ENCODE measurements at regions not wholly inside any gene's neighbourhood (a gene's known extent, or its start where the extent isn't known, plus 50 kb on each side); places are given as distances from the start of the nearest gene placed in this dataset.

DNA sequence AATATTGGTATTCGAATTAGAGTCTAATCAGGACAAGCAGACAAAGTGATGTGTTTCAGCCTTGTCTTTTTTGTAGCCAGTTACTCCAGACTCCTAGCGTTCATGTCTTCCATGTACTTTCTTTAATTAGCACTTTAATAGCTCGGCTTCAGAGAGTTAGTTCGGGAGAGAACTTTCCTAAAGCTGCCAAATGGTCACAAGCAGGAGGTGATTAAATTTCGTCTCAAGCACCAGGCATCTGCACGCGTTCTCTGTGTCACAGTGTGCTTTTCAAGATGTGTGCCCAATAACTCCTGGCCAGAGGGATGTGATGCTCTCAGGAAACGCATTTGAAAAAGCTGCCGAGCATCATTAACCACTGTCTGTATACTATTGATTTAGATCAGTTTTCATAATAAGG, 790.8 kb downstream of the SOCS6 start:
- no peaks in the 10 kb centered on the region for H3K27me3 ChIP-seq
- WGBS, 2 donors = 56 to 65% methylated on average over 9 of the region's 9 CpGs
- H3K9me3 ChIP-seq = no peaks in the 10 kb centered on the region
- H3K36me3 ChIP-seq = no peaks in the 10 kb centered on the region
- H3K27ac ChIP-seq = no peak overlapping the region
- H3K4me1 ChIP-seq = no peaks in the 10 kb centered on the region
- no peak for DNase-seq (ENCODE audit: low spot score in 2 of 2)
- no peak overlapping the region for H3K4me3 ChIP-seq
- TF ChIP-seq POLR2A (IDR thresholded peaks at IDR 0.05) = no peak
- TF ChIP-seq EP300 (IDR thresholded peaks at IDR 0.05) = no peak
- TF ChIP-seq, protein P1, sequence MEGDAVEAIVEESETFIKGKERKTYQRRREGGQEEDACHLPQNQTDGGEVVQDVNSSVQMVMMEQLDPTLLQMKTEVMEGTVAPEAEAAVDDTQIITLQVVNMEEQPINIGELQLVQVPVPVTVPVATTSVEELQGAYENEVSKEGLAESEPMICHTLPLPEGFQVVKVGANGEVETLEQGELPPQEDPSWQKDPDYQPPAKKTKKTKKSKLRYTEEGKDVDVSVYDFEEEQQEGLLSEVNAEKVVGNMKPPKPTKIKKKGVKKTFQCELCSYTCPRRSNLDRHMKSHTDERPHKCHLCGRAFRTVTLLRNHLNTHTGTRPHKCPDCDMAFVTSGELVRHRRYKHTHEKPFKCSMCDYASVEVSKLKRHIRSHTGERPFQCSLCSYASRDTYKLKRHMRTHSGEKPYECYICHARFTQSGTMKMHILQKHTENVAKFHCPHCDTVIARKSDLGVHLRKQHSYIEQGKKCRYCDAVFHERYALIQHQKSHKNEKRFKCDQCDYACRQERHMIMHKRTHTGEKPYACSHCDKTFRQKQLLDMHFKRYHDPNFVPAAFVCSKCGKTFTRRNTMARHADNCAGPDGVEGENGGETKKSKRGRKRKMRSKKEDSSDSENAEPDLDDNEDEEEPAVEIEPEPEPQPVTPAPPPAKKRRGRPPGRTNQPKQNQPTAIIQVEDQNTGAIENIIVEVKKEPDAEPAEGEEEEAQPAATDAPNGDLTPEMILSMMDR (IDR thresholded peaks at IDR 0.05) = no peak

DNA sequence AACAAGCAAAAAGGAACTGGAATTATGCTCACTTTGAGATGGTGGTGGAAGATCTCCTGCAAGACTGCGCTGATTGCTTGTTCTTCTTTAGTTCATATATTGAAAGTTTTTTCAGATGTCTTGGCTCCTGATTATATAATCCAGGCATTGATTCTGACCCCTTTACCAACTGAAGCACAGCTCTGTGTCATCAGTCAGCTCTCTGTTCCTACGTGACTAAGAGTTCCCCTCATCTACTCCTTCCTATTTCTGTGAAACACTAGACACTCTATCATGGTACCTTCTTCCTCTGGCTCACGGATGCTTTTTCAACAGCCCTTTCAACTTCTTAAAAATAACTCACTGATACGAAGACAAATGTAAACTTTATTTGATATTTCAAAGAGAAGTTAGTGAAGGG, 788.6 kb downstream of the SOCS6 start:
- TF ChIP-seq EP300 (IDR thresholded peaks at IDR 0.05) = no peak
- TF ChIP-seq, protein P1 (IDR thresholded peaks at IDR 0.05) = no peak
- no peak for TF ChIP-seq POLR2A (IDR thresholded peaks at IDR 0.05)
- Histone ChIP-seq H3K27ac (no peak overlapping the region), H3K4me3 (no peak overlapping the region), H3K36me3 (no peaks in the 10 kb centered on the region), H3K27me3 (no peaks in the 10 kb centered on the region), H3K4me1 (no peaks in the 10 kb centered on the region), H3K9me3 (no peaks in the 10 kb centered on the region)
- whole genome bisulfite sequencing, 2 donors = 42 to 48% methylated on average over 4 of the region's 4 CpGs
- DNase-seq (ENCODE audit: low spot score in 2 of 2) = no peak

DNA sequence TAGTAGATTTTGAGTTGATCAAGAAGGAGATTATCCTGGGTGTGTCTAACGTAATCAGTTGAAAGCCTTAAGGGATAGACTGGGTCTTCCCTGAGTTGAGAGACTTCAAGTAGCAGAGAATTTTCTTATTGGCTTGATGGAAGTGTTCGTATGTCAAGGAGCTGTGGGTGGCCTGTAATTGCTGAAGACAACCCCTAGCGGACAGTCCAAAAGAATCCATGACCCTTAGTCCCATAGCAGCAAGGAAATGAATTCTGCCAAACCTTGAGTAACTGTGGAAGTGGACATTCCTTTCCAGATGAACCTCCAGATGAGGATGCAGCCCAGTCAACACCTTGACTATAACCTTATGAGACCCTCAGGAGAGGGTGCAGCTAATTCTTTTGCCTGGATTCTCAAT, 786.3 kb downstream of the SOCS6 start:
- H3K9me3 ChIP-seq = no peaks in the 10 kb centered on the region
- no peaks in the 10 kb centered on the region for H3K36me3 ChIP-seq
- TF ChIP-seq POLR2A (IDR thresholded peaks at IDR 0.05) = no peak
- TF ChIP-seq, protein P1 (IDR thresholded peaks at IDR 0.05) = no peak
- TF ChIP-seq EP300 (IDR thresholded peaks at IDR 0.05) = no peak
- no peak for DNase-seq (ENCODE audit: low spot score in 2 of 2)
- H3K4me3 ChIP-seq = no peak overlapping the region
- H3K27ac ChIP-seq = no peak overlapping the region
- no peaks in the 10 kb centered on the region for H3K4me1 ChIP-seq
- H3K27me3 ChIP-seq = no peaks in the 10 kb centered on the region
- 60 to 72% methylated on average over 3 of the region's 3 CpGs for WGBS, 2 donors

DNA sequence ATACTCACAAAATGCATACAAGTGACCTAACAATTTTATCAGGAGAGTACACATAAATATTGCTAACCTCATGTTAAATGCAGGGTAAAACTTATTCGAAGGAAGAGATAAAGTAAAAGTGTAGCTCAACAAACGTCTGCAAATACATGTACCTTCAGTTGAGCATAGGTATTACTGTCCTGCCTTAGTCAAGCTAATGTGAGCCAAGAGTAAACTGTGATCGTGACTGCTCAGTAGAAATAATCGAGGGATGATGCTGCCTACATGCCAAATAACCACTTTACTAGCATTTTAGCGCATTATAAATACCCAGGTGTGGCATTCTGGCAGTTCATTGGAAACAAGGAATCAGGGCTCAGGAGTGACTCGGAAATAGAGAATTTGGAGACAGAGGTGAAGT, 779.5 kb downstream of the SOCS6 start:
- Histone ChIP-seq H3K4me3 (no peak overlapping the region), H3K27me3 (no peaks in the 10 kb centered on the region), H3K27ac (no peak overlapping the region), H3K36me3 (no peaks in the 10 kb centered on the region), H3K4me1 (no peaks in the 10 kb centered on the region), H3K9me3 (no peaks in the 10 kb centered on the region)
- no peak for DNase-seq (ENCODE audit: low spot score in 2 of 2)
- TF ChIP-seq, protein P1 (IDR thresholded peaks at IDR 0.05) = no peak
- no peak for TF ChIP-seq EP300 (IDR thresholded peaks at IDR 0.05)
- TF ChIP-seq POLR2A (IDR thresholded peaks at IDR 0.05) = no peak
- WGBS, 2 donors = 70 to 75% methylated on average over 6 of the region's 6 CpGs

DNA sequence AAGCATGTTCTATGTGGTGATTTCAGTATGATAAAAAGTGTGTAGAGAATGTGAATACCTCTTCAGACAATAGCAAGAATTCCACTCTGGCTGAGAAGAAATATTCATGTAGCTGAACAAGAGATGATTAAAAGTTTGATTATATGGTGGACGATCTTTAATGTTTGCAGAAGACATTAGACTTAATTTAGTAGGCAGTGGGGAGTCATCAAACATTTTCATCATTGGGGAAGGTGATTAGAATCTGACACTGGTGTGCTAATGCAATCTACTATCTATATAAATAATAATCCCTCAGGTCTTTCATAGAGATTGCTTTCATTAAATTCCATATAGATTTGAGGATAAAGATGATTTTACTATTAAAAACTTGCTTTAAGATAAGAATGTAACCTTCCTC, 761.0 kb downstream of the SOCS6 start:
- Histone ChIP-seq H3K4me1 (no peaks in the 10 kb centered on the region), H3K36me3 (no peaks in the 10 kb centered on the region), H3K4me3 (no peak overlapping the region), H3K27ac (no peak overlapping the region), H3K27me3 (no peaks in the 10 kb centered on the region), H3K9me3 (no peaks in the 10 kb centered on the region)
- TF ChIP-seq, protein P1 (IDR thresholded peaks at IDR 0.05) = no peak
- TF ChIP-seq POLR2A (IDR thresholded peaks at IDR 0.05) (no peak), EP300 (IDR thresholded peaks at IDR 0.05) (no peak)
- no peak for DNase-seq (ENCODE audit: low spot score in 2 of 2)
- WGBS, 2 donors = 66 to 83% methylated on average over 1 of the region's 1 CpG

All from tibial nerve (tissue), 4 donors.